Fibroblast of skin of left biceps (primary cell): ENCODE measurements at regions not wholly inside any gene's neighbourhood (a gene's known extent, or its start where the extent isn't known, plus 50 kb on each side); places are given as distances from the start of the nearest gene placed in this dataset.
"Not testable (repeated sequence)": the region's sequence is repeated elsewhere in the genome, so short reads cannot be mapped to it uniquely, and the experiment has no call there.

ENCODE experiments used
- DNase-seq, 2 experiments: peaks; one replicate each; pipeline ENCODE4 v3.0.0-alpha.2; 2013; ENCODE audit warnings: low read depth in 2 of 2

GRCh38 chr7:68823996-68824780 lies 774.1 kb upstream of the AUTS2 start:
- DNase-seq: no peak

- DNase-seq: no peak
These were observed 769.7 kb upstream of the AUTS2 start for GRCh38 chr7:68828575-68828974.

- DNase-seq: no peak
These were observed 764.9 kb upstream of the AUTS2 start for GRCh38 chr7:68833422-68833821.

DNA sequence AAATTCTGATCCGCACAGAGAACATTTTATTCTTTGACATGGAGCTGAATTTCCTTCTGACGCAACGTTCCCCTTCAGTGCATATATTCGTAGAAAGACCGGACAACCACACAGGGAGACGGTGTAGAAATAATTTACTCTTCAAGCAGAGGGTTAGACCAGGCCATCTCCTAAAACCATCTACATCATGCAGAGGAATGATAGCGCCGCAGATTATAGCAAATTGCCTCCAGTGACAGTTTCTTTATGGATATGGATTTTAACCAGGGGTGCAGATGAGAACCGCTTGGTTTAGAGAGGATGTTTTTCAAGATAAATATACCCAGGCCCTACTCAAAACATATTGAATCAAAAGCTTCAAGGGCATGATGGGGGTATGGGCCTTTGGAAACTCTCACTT lies 759.3 kb upstream of the AUTS2 start:
- no peak for DNase-seq

- peak; percentile 37 to 44 for DNase-seq
These were observed 757.3 kb upstream of the AUTS2 start for GRCh38 chr7:68840991-68841390.

- DNase-seq: not testable (repeated sequence)
These were observed 754.3 kb upstream of the AUTS2 start for GRCh38 chr7:68843985-68844384.

DNA sequence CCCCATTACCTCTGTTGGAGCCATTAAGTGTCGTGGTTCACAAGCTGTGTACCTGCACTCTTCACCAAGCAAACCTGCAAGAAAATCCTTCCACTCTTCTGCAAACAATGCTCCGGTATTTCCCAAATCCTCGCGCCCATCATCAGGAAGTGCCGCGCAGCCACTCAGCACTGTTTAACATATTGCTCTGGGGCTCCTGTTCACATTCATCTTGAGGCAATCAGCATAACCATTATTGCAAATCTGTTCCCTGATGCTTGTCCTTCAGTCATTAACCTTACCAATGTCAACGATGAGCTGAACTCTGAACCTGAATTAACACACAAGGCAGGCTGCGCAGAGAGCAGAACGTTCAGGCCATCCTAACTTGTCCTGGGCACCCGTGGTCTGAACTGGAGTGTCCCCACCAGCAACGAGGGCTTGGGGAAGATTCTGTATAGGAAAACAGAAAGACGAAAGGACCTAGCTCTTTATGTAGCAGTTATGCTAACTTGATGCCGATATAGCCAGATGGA lies 751.4 kb upstream of the AUTS2 start:
- DNase-seq: no peak

DNA sequence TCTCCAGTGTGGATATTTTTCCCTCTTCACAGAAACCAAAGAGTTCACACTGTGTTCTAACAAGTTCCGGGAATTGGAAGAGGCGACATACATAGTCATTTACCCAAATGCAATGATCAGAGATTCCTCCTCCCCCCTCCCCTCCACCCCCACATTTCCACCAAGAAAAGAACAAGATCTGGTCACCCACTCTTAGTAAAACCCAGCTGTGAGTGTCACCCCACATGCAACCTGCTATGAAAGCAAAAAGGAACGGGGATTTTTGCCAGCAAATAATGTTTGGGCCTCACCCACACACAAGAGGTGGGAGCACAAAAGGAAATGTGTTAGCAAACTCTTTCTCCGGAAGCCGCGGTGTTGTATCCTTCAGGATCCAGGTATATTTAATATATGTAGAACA lies 745.0 kb upstream of the AUTS2 start:
- DNase-seq: no peak

DNA sequence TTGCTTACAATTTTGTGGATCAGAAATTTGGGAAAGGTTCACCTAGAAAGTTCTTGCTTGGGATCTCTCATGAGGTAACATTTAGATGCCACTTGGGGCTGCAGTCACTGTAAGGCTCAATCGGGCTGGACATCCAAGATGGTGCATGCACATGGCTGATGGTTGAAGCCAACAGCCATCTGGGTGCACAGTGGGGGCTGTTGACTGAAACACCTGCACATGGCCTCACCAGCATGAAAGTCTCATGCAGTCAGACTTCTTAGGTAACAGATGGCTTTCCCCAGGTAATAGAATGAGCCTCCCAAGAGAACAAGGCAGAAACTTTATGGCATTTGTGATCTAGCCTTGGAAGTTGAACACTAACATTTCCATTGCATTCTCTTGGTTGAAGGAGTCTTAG lies 740.7 kb upstream of the AUTS2 start:
- no peak for DNase-seq

DNA sequence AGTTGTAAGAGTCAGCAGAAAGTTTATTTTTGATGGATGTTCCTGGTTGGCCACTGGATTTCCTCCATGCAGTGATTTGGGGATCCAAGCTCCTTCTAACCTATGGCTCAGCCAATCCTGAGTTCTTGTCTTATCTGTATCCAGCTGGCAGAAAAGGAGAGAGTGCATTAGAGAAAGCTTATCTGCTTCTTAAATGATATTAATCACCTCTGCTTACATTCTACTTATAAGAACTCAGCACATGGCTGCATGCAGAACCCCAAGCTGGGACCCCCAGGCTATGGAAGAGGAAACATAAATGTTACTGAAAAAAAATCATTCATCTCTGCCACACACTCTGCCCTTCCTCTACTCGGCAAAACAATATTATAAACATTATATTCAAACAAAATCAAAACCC lies 739.8 kb upstream of the AUTS2 start:
- no peak for DNase-seq

DNA sequence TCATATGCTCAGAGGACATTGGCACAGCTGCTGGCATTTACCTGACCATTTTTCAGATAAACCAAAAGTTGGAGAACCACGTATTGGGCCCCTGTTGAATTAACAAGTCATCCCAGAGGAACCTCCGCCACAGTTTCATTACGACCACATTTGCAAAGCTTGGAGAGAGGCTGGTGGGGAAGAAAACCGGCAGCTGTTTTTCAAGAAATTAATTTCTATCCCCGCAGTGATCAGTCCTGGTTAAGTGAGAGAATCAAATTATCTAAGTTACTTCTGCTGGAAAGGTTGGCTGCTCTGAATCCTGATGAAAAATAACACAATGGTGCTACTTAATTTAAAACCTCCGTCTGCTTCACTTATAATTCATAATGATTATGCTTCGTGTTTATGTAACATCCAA lies 737.1 kb upstream of the AUTS2 start:
- DNase-seq: no peak

DNA sequence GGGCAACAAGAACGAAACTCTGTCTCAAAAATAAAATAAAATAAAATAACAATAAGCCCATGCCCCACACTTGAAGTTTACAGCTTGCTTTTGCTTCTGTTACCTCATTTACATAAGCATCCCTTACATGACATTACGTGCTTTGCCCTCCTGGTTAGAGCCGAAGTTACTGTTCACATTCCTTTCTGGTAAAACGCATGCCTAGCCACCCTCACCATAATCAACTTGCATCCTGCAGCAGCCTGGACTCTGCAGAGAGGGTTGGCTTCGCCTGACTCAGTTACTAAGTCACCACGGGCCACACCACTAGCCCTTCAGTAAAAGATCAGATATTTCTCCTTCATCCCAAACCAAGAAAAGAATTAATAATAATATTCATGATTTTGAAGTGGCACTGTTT lies 736.0 kb upstream of the AUTS2 start:
- no peak for DNase-seq

DNA sequence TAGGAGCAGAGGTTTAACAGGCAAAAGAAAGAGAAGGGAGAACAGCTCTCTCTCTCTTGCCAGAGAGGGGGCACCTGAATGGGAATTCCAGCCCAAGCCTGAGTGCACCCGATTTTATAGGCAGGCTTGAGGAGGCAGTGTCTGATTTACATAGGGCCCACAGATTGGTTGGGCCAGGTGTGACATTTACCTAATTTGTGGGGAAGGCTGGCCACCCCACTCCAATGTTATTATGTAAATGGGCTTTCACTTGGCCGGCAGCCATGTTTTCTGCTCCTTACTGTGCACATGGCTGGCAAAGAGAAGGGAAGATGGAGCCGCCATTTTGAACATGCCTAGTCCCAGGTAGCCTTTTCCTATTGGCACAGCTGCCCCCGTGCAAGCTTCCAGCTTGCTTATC lies 735.5 kb upstream of the AUTS2 start:
- no peak for DNase-seq

DNA sequence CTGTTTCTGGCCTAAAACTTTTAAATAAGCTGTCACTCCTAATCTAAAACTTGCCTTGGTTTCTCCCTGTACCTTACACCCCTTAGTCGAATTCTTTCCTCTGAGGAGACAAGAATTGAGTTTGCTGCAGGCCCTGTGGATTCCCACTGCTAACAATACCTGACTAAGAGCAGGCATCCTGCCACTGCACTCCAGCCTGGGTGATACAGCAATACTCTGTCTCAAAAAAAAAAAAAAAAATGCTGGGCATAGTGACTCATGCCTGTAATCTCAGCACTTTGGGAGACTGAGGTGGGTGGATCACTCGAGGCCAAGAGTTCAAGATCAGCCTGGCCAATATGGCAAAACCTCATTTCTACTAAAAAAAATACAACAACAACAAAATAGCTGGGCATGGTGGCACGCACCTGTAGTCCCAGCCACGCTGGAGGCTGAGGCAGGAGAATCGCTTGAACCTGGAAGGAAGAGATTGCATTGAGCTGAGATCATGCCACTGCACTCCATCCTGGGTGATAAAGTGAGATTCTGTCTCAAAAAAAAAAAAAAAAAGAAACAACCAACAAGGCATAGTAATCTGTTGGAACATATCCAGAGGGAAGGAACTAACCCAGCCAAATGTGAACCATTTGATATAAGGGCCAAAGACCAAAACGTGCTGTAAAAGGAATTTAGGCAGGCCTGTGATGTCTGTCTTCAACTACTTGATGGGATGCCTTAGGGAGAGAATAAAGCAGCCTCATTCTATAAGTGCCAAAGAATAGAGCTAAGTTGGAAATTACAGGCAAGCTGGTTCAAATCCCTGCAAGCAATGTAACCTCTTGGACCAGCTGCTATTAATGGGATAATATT lies 732.7 kb upstream of the AUTS2 start:
- no peak for DNase-seq

DNA sequence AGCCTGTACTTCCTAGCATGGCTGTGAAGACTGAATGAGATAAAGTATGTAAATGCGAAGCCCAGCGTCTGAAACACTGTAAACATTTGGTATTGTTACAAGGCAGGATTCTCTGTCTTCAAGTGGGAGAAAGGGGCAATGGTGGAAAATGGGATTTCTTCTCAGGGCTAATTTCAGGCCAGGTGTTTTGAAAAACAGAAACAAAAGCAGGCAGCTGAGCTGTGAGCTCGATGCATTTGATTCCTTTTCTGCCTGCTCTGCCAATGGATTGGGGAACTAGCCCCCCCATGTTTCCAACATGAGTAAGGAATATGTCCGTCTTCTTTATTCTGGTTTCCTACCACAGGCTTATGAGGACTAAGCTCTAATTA lies 732.1 kb upstream of the AUTS2 start:
- no peak for DNase-seq

- not testable (repeated sequence) for DNase-seq
These were observed 731.6 kb upstream of the AUTS2 start for GRCh38 chr7:68866721-68867120.

GRCh38 chr7:68868978-68869377 lies 729.3 kb upstream of the AUTS2 start:
- DNase-seq: no peak

- no peak for DNase-seq
These were observed 724.7 kb upstream of the AUTS2 start for GRCh38 chr7:68873616-68874015.

- no peak for DNase-seq
These were observed 722.4 kb upstream of the AUTS2 start for GRCh38 chr7:68875857-68876256.

- DNase-seq: not testable (repeated sequence)
These were observed 711.2 kb upstream of the AUTS2 start for GRCh38 chr7:68887116-68887515.

DNA sequence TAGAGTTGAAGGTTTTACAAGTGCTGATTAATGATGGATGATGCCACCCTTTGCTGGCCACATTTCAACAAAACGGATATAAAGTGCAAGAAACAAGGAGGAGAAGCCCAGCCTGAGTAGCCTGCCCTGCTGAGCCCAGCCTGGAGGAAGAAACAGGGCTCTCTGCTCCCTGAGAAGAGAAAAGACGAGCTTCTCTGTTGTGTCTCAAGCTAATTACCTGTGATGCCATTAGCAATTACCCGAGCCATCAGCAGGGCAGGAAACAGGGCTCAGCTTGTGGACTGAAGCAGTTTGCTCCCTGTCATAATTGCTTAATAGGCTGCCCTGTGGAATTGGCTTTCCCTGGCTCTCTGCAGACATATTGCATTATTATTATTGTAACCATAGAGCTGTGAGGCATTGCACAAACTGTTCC lies 709.3 kb upstream of the AUTS2 start:
- no peak for DNase-seq

- DNase-seq: peak in 1 of 2 experiments; percentile 4
These were observed 706.0 kb upstream of the AUTS2 start for GRCh38 chr7:68892236-68892635.

DNA sequence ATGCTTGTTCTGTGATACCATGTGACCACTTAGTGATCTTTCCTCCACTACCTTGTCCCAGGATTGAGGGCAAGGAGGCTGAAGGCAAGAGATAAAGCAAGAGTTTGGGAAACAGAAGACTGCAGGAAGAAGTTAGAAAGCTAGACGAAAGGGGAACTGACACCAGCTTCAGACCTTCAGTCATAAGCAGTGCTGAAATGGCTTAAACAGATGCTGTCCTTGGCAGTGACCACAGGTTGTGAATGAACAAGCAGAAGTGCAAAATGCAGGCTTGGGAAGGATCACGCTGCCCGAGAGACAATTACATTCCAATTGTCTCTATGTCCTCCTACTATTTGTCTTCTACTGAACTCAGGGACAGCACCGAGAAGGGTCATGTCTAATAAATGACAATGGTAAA lies 704.9 kb upstream of the AUTS2 start:
- no peak for DNase-seq
